ENCODE measurements at regions not wholly inside any gene's neighbourhood (a gene's known extent, or its start where the extent isn't known, plus 50 kb on each side); places are given as distances from the start of the nearest gene placed in this dataset.

GRCh38 chr22:48083502-48083901 lies 1321.1 kb downstream of the TBC1D22A start:
- no peak for TF ChIP-seq CTCF (IDR thresholded peaks at IDR 0.05 in 2 of 3, conservative IDR thresholded peaks at IDR 0.05 in 1 of 3; ENCODE audit: borderline replicate concordance in 1 of 3, insufficient read depth in 1 of 3, low read depth in 2 of 3, low read length in 2 of 3)
- no peak for TF ChIP-seq POLR2A (IDR thresholded peaks at IDR 0.05; ENCODE audit: borderline replicate concordance, extremely low read depth, insufficient read depth, insufficient read length)
- TF ChIP-seq EZH2phosphoT487 (IDR thresholded peaks at IDR 0.05; ENCODE audit: borderline replicate concordance) = no peak
